ENCODE measurements at regions not wholly inside any gene's neighbourhood (a gene's known extent, or its start where the extent isn't known, plus 50 kb on each side); places are given as distances from the start of the nearest gene placed in this dataset.
"Not testable (repeated sequence)": the region's sequence is repeated elsewhere in the genome, so short reads cannot be mapped to it uniquely, and the experiment has no call there.

DNA sequence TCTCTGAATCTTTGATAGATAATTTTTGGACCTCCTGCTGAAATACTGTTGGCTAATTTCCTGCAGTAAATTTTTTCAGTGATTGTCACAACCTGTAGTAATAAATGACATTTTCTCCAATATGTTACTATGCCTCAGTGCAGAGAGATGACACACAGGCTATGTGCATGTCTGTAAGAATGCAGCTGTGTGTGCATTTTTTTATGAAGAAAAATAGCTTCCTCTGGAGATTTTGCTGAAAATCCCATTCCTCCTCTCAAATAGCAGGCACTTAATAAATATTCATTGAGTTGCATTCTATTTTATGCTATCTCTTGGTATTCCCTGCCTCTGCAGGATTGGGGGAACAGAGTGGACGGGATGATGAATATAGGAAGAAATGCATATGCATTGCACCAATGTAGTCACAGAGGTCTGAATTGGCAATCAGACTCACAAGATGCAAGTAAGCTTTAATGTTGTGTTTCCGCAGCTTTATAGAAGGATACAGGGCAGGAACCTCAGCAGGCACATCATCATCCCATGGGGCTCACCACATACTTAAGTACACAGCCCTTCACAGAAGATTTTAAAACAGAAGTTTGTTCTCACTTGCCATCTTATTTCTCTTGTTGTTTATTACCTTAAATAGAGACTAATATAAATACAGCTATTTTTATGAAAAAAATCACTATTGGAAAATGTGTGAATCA, 474.7 kb downstream of the EPM2A start:
- no peak for DNase-seq (ENCODE audit: low read depth)

DNA sequence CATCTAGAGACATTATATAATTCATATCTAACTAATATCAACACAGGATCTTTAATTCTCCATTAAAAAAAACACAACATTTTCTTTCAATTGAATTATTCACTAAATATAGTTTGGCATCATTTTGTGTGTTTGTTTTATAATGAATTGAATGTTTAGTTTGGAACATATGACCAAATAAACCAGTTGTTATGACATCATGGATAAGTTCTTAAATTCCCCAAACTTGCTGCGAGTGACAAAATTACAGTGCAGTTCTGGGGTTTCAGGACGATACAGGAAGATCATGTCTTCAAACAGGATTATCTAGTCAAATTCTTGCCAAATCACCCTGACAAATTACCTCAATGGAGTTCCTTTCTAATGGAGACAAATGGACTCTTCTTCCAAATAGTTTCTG, 473.6 kb downstream of the EPM2A start:
- DNase-seq (ENCODE audit: low read depth), result no peak

DNA sequence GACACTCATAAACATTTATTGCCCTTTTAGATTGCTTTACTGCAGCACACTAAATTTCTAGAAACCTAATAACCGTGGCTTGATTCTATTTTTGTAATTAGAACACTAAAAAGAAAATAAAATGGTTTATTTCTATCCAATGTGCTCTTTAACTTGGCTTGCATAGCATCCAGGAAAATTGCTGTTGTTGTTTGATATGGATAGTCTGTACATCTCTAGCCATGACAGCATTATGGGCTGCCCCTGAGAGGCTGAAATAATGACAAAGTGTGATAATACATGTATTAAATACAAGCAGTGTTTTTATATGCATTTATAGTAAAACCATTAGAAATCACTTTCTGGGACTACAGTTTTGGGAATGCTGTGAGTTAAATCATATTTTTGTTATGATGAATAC, 472.5 kb downstream of the EPM2A start:
- DNase-seq (ENCODE audit: low read depth), result no peak

DNA sequence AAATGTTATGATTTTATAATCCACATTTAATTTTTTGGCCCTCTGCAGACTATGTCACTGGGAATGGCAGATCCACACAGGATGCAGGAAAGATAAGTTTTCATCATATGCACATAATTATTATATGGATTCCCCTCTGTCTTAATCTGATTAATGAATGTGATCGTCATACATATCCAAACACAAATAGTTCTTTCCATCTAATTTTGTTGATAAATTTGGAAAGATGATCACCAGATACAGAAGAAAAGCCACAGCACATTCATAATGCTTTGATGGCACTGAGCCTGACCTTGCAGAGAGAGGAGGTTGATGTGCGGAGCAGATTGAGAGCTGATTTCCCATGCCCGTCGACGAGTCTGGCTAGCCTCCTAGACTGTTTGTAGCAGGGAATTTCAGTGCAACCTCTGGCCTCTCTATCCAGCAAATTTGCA, 471.5 kb downstream of the EPM2A start:
- DNase-seq (ENCODE audit: low read depth), result no peak

DNA sequence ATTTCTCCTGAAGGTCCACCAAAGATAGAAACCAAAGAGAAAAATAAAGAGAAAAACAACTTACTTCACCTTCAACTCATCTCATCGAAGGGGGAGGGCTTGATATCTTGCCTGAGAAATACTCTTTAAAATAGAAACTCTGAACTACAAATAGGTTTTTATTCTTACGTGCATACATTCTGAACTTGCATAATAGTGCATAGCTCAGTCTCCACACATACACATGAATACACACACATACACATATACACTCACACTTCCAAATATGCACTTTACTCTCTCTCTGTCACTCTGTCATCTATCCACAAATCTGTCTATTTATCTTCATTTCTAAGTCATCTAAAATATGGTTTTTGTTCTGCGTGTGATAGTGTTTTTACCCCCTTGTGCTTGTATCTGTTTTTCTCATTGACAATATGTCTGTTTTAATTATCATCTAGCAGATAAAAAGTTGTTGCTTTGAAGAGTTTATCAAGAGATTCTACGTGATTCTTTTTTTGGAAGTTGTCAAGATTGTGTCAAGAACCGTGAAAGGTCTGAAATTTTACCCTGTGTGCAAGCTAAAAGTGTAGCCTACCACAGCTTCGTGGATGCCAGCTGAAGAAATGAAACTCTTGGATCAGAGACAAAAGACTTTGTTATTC, 468.8 kb downstream of the EPM2A start:
- DNase-seq (ENCODE audit: low read depth), result no peak

DNA sequence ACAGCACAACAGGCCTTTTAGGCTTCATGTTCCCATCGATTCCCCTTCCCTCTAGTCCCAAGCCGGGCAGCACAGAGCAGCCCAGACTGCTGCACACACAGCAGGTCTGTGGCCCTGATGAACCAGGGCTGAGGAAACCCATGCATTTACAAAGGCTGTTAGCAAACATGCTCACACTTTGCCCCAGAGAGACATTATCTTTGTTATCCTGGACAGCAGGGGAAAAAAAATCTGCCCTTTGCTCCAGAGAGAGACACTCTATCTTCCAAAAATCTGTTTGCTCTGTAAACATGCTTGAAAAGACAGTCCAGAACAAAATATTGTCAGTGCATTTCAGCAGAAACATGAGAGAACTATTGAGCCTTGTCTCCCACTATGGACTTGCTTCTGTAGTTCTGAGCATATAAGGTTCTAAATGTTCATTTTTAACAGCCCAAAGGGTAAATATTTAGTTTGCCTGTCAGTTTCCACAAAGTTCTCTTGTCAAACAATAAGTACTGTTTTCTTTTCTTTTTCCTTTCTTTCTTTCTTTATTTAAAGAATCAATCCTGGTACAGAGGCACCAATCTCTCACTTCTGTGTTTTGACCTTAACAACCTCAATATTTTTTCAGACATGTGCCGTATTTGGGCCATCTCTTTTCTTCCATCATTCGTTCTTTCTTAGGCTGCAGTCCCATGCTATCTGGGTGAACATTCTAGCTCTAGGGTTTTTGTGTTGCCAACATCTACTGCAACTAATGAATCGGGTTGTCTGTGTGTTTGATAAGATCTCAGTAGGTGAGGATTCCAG, 468.0 kb downstream of the EPM2A start:
- no peak for DNase-seq (ENCODE audit: low read depth)

DNA sequence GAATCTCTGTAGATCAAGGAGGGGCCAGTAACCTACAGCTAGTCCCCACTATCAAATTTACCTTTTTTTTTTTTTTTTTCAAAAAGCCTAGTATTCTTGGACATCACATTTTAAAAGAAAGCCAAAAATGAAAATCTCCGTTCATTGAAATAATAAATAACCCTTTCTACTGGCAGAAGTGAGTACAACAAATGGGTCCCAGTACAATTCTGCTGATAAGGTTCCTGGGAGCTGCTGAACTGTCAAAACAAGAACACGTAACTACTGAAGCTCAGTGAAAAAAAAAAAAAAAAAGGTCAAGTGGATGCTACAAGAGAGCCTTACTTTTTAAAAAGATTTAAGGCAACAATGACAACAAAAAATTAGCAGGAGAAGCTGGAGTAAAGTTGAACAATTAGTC, 464.9 kb downstream of the EPM2A start:
- no peak for DNase-seq (ENCODE audit: low read depth)

DNA sequence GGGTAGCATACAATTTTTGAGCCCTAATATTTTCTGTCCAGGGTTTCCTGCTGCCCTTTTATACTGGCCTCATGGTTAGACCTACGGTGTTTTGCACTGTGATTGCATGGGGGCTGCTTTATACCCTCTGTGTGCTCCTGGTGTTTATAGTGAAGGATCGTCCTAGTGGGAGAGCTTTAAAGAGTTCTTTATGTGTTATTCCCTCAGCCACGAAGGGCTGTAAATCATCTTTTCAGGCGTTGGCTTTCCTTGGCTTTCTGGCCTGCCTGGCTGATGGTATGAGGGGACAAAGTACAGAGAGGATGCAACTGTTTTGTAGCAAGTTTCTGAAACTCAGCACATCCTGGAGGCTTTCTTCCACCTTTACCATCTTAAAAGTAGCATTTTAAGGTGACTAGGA, 464.3 kb downstream of the EPM2A start:
- no peak for DNase-seq (ENCODE audit: low read depth)

DNA sequence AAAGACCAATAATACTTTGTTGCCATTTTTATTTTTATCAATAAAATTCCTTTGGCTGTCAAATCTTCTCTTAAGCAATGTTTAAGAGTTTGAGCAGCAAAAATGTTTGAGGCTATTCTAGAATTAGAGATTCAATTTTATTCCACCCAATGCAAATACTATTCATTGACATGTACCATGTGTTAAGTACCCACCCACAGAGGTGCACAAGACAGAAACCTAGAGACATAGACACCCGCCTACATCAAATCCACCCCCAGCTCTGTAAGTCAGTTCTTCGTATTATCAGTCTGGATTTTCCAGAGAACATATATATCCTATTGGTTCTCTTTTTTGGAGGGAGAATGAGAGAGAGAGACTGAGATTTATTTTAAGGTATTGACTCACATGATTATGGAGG, 463.7 kb downstream of the EPM2A start:
- DNase-seq (ENCODE audit: low read depth), result no peak

DNA sequence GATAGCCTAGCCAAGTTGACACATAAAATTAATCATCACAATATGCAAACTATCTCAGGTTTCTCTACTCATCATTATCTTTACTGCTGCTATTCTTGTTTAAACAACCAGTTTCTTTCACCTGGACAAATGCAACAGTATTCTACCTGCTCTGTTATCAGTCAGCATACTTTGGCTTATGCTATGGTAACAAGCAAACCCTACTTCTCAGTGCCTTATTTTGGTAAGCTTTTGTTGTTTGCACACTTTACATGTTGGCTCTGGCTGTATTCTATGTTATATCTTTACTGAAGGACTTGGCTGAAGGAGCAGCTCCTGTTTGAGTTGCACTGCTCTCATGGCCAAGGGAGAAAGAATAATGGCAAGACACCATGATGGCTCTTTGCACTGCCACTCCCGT, 463.1 kb downstream of the EPM2A start:
- no peak for DNase-seq (ENCODE audit: low read depth)

DNA sequence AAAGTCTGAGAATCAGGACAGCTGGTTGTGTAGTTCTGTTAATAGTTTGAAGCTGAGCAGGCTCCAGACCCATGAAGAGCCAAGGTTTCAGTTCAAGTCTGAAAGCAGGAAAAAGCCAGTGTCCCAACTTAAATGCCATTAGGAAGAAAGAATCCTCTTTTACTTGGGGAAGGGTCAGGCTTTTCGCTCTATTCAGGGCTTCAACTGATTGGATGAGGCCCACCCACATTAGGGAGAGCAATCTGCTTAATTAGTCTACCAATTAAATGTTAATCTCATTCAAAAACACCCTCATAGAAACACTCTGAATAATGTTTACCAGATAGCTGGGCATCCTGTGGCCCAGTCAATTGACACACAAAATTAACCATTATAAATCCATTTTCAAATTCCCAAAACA, 462.2 kb downstream of the EPM2A start:
- no peak for DNase-seq (ENCODE audit: low read depth)

DNA sequence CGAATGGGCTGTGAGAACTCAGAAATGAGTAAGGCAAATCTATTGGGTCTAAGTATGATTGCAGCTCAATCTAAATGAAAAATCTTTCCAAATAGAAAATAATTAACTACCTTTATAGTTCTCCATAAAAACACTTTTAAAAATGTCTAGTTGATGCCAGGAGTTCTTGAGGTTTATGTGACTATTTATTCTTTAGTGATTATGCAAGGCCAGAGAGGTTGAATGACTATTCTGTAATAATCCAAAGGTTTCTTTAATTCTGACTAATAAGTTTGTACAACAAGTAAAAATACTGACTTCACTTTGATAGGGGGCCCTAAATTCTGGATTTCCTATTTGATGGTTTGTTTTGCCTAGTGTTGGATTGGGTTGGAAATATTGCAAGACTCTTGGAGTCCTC, 461.2 kb downstream of the EPM2A start:
- no peak for DNase-seq (ENCODE audit: low read depth)

DNA sequence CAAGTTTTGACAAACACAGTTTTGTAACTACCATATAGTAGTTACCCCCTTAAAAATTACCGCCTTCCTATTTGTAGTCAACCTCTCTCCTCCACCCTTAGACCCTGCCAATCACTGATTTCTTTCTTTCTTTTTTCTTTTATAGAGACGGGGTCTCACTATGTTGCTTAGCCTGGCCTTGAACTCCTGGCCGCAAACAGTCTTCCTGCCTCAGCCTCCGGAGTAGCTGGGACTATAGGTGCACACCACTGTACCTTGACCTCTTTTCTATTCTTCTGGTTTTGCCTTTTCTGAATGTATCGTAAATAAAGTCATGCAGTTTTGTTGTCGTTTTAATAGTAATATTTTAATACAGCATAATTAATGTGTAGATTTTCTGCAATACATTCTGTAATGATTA, 460.3 kb downstream of the EPM2A start:
- DNase-seq (ENCODE audit: low read depth), result no peak

DNA sequence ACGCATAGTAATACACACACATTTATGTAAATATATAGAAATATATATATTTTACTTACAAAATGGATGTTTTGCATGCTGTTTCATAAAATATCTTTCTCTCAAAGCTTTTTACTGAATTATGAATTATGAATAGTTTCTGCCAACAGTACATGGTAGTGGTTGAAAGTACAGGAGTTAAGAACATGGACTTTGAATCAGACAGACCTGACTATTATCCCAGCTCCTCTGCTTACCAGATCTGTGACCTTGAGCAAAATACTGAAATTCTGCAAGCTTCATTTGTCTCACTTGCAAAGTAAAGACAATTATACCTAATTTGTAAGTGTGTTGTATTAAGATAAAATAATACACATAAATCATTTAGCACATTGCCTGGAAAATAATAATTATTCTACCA, 459.5 kb downstream of the EPM2A start:
- DNase-seq (ENCODE audit: low read depth), result no peak

DNA sequence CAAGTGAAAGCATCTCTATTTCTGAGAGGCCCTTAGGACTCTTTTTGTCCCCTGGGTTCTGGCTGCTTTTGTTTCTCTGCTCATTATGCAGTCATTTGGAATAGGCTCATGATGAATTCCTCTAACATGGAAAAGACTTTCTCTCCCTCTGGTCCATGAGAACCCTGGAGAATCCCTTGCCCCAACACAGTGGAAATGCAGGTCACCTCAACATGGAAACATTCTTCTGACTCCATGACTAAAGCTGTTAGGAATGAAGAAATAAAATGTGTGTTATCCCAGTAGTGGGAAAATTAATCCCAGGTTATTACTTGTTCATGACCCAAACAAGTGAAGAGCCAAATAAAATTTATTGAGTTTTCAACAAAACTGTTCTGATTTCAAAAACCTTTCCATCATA, 458.6 kb downstream of the EPM2A start:
- no peak for DNase-seq (ENCODE audit: low read depth)

DNA sequence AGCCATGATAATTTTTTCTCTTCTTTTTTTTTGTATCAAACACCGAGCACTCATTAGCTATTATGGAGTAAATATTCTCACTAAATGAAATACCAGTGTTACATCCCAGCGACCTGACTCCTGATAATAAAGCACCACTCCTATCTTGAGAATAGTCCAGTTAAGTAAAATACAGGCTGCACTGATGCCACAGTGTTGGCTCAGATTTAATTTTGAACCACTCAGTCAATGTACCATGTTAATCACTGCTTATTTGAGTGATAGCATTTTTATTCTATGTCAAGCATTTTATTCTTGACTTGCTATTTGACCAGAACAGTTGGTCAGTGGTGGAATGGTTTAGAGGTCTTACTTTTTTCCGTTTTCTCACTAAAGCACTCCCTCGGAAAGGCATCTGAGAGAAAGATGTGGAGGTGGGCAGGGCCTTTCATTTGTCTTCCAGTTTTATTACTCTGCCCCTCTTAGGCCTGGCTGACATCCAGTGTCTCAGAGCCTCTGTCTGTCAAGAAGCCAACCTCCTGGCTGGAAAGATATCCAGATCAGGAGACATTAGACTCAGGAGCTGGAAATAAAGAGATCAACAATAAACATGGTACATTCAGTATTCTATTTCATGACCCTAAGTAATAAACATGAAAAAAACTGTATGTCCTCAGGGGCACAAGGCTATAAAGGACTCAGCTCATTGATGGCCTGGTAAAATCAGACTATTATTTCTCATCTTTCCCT, 457.8 kb downstream of the EPM2A start:
- DNase-seq (ENCODE audit: low read depth), result no peak

DNA sequence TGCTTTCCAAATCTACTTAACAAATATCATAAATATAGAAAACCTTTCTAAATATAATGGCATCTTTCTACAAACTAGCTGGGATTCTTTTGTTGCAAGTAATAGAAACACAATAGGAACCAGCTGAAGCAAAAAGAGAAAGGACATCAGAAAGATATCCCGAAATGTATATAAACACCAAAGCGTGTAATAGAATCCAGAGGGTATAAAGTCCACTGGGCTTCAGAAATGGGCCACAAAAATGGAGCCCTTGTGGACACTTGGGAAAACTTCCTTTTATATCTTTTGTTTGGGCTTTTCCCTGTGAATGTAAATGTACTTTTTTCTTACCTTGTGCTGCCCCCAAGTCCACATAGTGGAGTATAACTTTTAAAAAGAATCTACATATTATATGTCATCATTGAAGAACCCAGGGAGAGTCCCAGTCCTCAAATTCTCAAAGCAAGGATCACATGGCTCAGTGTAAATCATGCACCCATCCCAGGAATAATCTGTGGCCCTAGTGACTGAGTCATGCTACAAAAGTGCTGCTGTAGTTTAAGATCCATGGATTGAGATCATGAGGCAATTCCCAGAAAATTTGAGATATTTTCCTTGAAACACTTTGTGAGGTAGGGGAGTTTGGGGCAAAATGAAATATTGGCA, 457.0 kb downstream of the EPM2A start:
- DNase-seq (ENCODE audit: low read depth), result peak; percentile 37

DNA sequence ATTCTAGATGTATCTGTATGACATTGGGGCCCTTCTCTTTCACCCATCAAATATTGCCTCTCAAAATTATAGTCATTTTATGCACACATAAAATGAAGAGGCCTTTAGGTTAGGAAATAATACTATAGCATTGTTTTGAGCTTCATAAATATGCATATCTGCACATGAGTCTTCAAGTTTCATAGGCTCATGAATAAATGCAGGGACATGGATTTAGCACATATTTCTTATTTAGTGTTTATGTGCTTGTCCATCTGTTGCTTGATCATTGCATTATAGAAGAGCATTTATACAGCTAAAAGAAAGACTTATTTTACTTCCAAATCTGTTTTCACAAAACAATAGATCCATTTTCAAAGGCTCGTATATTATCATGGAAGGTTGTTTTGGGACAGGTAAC, 455.8 kb downstream of the EPM2A start:
- no peak for DNase-seq (ENCODE audit: low read depth)

DNA sequence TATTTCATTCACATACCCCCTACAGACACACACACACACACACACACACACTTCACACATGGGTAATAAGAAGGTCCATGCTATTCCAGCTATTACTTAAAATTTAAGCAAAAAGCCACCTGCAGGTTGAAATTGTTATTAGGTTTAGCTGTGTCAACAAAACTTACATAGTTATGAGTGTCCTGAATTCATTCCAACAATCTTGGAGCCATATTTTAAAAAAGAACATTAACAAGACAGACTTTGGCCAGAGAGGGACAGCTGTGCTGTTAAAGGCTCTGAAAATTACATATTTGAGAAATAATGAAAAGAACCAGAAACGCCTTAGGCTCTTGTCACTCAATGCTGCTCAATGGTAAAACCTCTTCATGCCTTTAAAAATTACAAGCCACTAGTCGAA, 455.3 kb downstream of the EPM2A start:
- DNase-seq (ENCODE audit: low read depth), result no peak

DNA sequence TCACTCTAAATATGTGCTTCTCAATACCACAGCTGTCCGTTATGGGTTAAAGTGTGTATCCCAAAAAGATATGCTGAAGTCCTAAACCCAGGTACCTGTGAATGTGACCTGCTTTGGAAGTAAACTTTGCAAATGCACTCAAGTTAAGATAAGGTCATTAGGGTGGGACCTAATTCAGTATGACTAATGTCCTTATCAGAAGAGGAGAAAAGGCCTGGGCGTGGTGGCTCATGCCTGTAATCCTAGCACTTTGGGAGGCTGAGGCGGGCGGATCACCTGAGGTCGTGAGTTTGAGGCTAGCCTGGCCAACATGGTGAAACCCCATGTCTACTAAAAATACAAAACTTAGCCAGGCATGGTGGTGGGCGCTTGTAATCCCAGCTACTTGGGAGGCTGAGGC, 452.1 kb downstream of the EPM2A start:
- DNase-seq (ENCODE audit: low read depth), result not testable (repeated sequence)

DNA sequence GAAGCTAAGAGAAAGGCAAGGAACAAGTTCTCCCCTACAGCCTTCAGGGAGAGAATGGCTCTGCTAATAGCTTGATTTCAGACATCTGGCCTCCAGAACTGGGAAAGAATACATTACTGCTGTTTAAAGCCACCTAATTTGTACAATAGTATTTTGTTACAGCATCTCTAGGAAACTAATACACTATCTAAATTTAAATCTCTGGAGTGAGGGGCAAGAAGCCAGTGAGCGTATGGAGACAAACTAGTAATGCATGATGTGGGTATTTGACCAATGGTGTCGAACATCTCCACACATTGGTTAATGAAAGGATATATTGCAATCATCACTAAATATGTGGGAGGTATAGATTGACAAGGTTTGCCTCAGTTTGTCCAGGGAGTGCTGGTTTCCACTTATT, 451.5 kb downstream of the EPM2A start:
- DNase-seq (ENCODE audit: low read depth), result no peak

DNA sequence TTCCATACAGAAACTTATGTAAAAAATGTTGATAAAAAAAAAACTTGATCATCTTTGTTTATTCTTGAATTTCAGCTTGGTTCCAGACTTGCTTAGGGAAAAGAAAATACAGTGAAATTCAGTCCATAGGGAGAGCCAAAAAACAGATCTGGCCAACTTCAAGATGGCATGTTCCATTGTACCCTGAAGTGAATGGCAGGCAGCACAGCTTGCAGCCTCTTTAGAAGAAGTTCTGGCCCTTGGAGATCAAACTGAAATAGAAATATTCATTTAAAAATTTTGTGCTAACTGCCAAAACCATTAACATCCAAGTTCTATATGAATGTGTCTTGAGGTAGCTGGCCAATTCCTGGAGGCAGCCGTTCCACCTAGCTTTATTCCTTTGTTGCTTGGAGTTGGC, 448.4 kb downstream of the EPM2A start:
- DNase-seq (ENCODE audit: low read depth), result no peak

Data from HT1080 (cell line).